PC-9 (cell line): ENCODE measurements at regions not wholly inside any gene's neighbourhood (a gene's known extent, or its start where the extent isn't known, plus 50 kb on each side); places are given as distances from the start of the nearest gene placed in this dataset.

Source experiments
- EZH2 ChIP-seq: fragments of 200-600 bp; sonication (generic); IDR thresholded peaks from 2 replicates; pipeline ENCODE4 v1.8.0; 2017; ENCODE audit warnings: antibody characterized with exemption, low read depth
- TF ChIP-seq, protein P1 (sequence below): fragments of 200-600 bp; sonication (generic); conservative IDR thresholded peaks from 2 replicates; pipeline ENCODE4 v1.6.1; 2017; ENCODE audit warnings: mixed run types, antibody characterized with exemption, mild to moderate bottlenecking, moderate library complexity

DNA sequence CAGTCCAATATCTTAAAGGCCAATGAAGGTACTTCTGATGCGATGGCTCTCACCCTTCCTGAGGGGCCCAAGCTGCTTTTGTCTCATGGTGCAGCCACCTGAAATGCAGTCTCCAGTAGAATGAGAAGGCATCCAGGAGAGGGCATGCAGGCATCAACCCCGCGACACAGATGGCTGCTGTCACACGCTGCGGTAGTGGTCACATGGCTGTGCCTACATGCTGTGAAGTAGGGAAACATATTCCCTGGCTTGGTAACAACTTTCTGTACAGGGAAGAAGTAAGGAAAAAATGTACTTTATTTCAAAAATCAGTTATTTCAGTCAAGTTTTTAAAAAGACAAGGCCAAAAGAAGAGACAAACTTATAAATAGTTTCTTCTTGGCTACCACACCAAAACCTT lies 139.9 kb downstream of the TRIML1 start:
- TF ChIP-seq, protein P1, sequence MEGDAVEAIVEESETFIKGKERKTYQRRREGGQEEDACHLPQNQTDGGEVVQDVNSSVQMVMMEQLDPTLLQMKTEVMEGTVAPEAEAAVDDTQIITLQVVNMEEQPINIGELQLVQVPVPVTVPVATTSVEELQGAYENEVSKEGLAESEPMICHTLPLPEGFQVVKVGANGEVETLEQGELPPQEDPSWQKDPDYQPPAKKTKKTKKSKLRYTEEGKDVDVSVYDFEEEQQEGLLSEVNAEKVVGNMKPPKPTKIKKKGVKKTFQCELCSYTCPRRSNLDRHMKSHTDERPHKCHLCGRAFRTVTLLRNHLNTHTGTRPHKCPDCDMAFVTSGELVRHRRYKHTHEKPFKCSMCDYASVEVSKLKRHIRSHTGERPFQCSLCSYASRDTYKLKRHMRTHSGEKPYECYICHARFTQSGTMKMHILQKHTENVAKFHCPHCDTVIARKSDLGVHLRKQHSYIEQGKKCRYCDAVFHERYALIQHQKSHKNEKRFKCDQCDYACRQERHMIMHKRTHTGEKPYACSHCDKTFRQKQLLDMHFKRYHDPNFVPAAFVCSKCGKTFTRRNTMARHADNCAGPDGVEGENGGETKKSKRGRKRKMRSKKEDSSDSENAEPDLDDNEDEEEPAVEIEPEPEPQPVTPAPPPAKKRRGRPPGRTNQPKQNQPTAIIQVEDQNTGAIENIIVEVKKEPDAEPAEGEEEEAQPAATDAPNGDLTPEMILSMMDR, result no peak
- TF ChIP-seq EZH2, result no peak
